GM19035 (cell line): ENCODE measurements at regions not wholly inside any gene's neighbourhood (a gene's known extent, or its start where the extent isn't known, plus 50 kb on each side); places are given as distances from the start of the nearest gene placed in this dataset.
"Not testable (repeated sequence)": the region's sequence is repeated elsewhere in the genome, so short reads cannot be mapped to it uniquely, and the experiment has no call there.

Source experiments
- ATAC-seq: cut with Tn5 transposase; IDR thresholded peaks from one replicate; pipeline ENCODE4 v1.9.1; 2021; ENCODE audit not compliant: unreplicated experiment

DNA sequence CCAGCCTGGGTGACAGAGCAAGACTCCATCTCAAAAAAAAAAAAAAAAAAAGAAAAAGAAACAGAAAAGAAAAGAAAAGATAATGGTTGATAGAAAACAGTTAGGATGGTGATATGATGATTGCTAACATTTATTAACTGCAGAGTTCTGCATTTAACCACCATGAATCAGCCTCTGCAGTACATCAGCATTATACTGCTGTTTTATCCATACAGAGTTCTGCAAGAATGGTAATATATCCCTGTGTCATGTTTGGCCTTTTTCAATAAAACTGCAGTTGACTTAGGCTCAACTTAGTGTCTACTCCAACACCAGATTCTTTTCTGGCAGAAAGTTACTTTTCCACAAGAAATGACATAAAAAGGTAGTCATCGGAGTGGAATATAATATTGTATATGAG lies 62.6 kb downstream of the DUSP6 start:
- no peak for ATAC-seq

DNA sequence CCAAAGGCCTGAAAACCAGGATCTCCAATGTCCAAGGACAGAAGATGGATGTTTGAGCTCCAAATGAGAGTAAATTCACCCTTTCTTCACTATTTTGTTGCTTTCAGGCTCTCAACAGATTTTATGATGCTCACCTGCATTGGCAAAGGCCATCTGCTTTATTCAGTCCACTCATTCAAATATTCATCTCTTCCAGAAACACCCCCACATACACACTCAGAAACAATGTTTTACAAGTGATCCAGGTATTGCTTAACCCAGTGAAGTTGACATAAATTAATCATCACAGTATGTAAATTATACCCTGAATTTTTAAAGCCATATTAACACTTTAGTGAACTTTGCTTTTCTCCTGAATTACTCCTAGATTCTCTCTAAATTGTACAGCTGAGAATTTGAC lies 63.3 kb downstream of the DUSP6 start:
- ATAC-seq = no peak

DNA sequence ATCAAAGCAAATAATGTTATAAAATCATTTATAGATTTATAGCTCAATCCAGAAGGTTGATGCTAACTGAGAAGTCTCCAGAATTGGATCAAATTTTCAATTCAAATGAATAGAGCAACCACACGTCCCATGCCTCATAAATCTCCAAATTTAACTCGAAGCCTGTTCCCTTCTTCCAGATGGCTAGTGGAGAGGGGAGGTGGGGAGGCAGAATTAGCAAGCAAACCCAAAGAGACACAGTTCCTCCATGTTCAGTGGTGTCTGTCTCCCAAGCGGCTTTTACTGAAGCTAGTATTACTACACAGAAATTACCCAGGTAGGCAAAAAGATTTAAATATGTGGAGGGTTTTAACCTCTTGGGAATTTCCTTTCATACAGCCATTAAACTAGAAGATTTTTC lies 65.8 kb downstream of the DUSP6 start:
- ATAC-seq = no peak

DNA sequence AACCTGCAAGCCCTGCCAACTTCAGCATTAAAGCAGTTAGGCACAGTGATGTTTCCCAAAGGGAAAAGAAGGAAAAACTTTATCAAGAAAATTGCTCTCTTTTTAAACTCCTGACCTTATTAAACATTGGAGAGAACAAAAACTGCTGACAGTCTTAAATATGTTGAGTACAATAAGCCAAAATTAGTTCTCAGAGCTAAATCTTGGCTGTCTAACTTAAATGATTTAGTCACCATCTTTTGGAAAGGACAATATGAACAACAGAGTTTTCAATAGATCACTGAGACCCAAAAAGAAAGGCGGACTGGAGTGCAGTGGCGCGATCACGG lies 70.8 kb downstream of the DUSP6 start:
- no peak for ATAC-seq

GRCh38 chr12:89280833-89281538 lies 71.3 kb downstream of the DUSP6 start:
- ATAC-seq = no peak

DNA sequence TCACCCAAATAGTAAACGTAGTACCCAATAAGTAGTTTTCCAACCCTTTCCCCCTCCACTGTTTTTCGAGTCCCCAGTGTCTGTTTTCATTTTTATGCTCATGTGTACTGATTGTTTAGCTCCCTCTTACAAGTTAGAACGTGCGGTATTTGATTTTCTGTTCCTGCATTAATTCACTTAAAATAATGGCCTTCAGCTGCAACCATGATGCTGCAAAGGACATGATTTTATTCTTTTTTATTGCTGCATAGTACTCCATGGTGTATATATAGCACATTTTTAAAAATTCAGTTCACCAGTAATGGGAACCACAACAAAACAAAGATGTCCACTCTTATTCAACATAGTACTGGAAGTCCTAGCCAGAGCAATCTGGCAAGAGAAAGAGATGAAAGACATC lies 72.8 kb downstream of the DUSP6 start:
- ATAC-seq = no peak

GRCh38 chr12:89278862-89279261 lies 73.4 kb downstream of the DUSP6 start:
- no peak for ATAC-seq

GRCh38 chr12:89278169-89278568 lies 74.1 kb downstream of the DUSP6 start:
- ATAC-seq = no peak

GRCh38 chr12:89276860-89277259 lies 75.4 kb downstream of the DUSP6 start:
- ATAC-seq = no peak

DNA sequence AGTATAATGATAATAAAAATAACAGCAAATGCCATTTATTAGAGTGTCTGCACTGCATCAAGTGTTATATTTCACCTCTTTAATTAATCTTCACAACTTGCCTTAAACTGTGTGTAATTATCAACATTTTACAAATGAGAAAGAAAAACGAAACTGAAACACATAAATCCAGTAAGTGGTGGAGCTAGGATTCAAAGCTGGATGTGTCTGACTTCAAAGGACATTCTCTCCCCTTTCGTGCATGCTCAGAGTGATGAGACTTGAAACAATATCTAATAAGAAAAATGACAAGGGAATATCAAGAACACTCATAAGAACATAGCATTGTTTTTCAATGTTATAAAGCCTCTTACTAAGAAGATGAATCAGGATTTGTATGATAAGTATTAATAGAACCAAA lies 78.8 kb downstream of the DUSP6 start:
- ATAC-seq = no peak

GRCh38 chr12:89270548-89270947 lies 81.8 kb downstream of the DUSP6 start:
- ATAC-seq = no peak

- ATAC-seq = no peak
These were observed 83.1 kb downstream of the DUSP6 start for GRCh38 chr12:89269174-89269573.

- no peak for ATAC-seq
These were observed 84.9 kb downstream of the DUSP6 start for GRCh38 chr12:89267404-89267803.

- ATAC-seq = not testable (repeated sequence)
These were observed 85.6 kb downstream of the DUSP6 start for GRCh38 chr12:89266574-89267188.

GRCh38 chr12:89264837-89265236 lies 87.5 kb downstream of the DUSP6 start:
- ATAC-seq = no peak

DNA sequence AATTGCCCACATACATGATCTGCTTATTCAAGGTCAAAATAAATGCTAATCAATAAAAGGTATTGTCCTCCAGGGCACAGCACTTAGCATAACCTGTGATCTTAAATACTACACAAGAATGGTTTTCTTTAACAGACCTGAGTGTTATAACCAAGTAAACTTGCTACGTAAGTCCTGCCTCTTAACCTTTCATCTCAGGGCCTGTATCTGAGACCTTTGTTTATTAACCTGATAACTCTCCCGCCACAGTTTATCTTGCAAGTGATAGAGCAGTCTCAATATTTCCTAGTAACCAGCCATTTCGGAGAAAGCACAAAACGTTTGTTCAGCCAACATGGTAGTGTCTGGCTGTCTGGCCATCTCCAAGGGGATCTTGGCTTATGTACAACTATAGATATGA lies 88.4 kb downstream of the DUSP6 start:
- ATAC-seq = no peak

GRCh38 chr12:89262855-89263552 lies 89.3 kb downstream of the DUSP6 start:
- ATAC-seq = no peak

- no peak for ATAC-seq
These were observed 90.3 kb downstream of the DUSP6 start for GRCh38 chr12:89261982-89262381.

GRCh38 chr12:89260841-89261637 lies 91.3 kb downstream of the DUSP6 start:
- no peak for ATAC-seq

- no peak for ATAC-seq
These were observed 92.5 kb downstream of the DUSP6 start for GRCh38 chr12:89259821-89260220.

GRCh38 chr12:89258240-89258969 lies 93.9 kb downstream of the DUSP6 start:
- ATAC-seq = no peak
